Lower leg skin (tissue), 4 donors: ENCODE measurements at regions not wholly inside any gene's neighbourhood (a gene's known extent, or its start where the extent isn't known, plus 50 kb on each side); places are given as distances from the start of the nearest gene placed in this dataset.

Source experiments
- DNase-seq, 2 donors: peaks; one replicate each; pipeline ENCODE4 v3.0.0-alpha.2; 2019; ENCODE audit warnings: low spot score in 2 of 2
- H3K4me3 ChIP-seq: fragments of 200-600 bp; sonication (generic); 2 replicates; pipeline ENCODE4 v1.5.1; 2017; ENCODE audit warnings: mild to moderate bottlenecking, low read depth; ENCODE audit not compliant: poor library complexity, severe bottlenecking
- CTCF ChIP-seq, 3 donors: fragments of 450-650 bp; IDR thresholded peaks; one replicate each; pipeline ENCODE4 v1.5.1; 2016; ENCODE audit warnings: antibody characterized with exemption in 3 of 3, mild to moderate bottlenecking in 3 of 3, moderate library complexity in 2 of 3
- POLR2A ChIP-seq, 2 donors: fragments of 450-650 bp; IDR thresholded peaks; one replicate each; pipeline ENCODE4 v1.6.1; 2016 to 2017; ENCODE audit warnings: antibody characterized with exemption in 2 of 2, mild to moderate bottlenecking in 1 of 2, moderate library complexity in 1 of 2
- WGBS, 2 donors: methylation state at CpG; one replicate each; pipeline ENCODE4 v1.1.5; 2018; 5-methylcytosine and 5-hydroxymethylcytosine counted together
- intact Hi-C: fragments of 100-400 bp; cut with DNase I; formaldehyde crosslinking; loops from one replicate; pipeline ENCODE4 v1.15.0; 2023; ENCODE audit warnings: low total_unique reads

GRCh38 chr16:65519402-65519801 is 397.5 kb upstream of the CDH11 start:
- WGBS, 2 donors, result 87 to 100% methylated on average over 1 of the region's 1 CpG
- DNase-seq, result no peak
- TF ChIP-seq POLR2A (IDR thresholded peaks at IDR 0.05), result no peak
- TF ChIP-seq CTCF (IDR thresholded peaks at IDR 0.05), result no peak
- no peak overlapping the region for H3K4me3 ChIP-seq
- intact Hi-C loops, result no loop called here

- TF ChIP-seq POLR2A (IDR thresholded peaks at IDR 0.05) (no peak), CTCF (IDR thresholded peaks at IDR 0.05) (no peak)
- intact Hi-C loops, result no loop called here
- H3K4me3 ChIP-seq, result no peak overlapping the region
- DNase-seq, result no peak
- 71 to 76% methylated on average over 4 of the region's 4 CpGs for WGBS, 2 donors
These were observed 393.3 kb upstream of the CDH11 start for GRCh38 chr16:65515193-65515592.

- no peak for DNase-seq
- 72 to 75% methylated on average over 7 of the region's 7 CpGs for WGBS, 2 donors
- intact Hi-C loops, result no loop called here
- no peak for TF ChIP-seq POLR2A (IDR thresholded peaks at IDR 0.05)
- no peak overlapping the region for H3K4me3 ChIP-seq
These were observed 389.0 kb upstream of the CDH11 start for GRCh38 chr16:65510850-65511249.

GRCh38 chr16:65510241-65510640 is 388.4 kb upstream of the CDH11 start:
- TF ChIP-seq POLR2A (IDR thresholded peaks at IDR 0.05), result no peak
- no peak for TF ChIP-seq CTCF (IDR thresholded peaks at IDR 0.05)
- intact Hi-C loops, result no loop called here
- H3K4me3 ChIP-seq, result no peak overlapping the region
- DNase-seq, result no peak
- 51 to 58% methylated on average over 3 of the region's 3 CpGs for WGBS, 2 donors

- TF ChIP-seq POLR2A (IDR thresholded peaks at IDR 0.05) (no peak), CTCF (IDR thresholded peaks at IDR 0.05) (no peak)
- no peak for DNase-seq
- H3K4me3 ChIP-seq, result no peak overlapping the region
- 61 to 67% methylated on average over 4 of the region's 4 CpGs for WGBS, 2 donors
- intact Hi-C loops, result no loop called here
These were observed 387.3 kb upstream of the CDH11 start for GRCh38 chr16:65509172-65509571.

- H3K4me3 ChIP-seq, result no peak overlapping the region
- 76 to 84% methylated on average over 1 of the region's 1 CpG for WGBS, 2 donors
- no peak for DNase-seq
- intact Hi-C loops, result no loop called here
- TF ChIP-seq POLR2A (IDR thresholded peaks at IDR 0.05) (no peak), CTCF (IDR thresholded peaks at IDR 0.05) (no peak)
These were observed 379.1 kb upstream of the CDH11 start for GRCh38 chr16:65500919-65501318.
